MM.1S (cell line): ENCODE measurements at regions not wholly inside any gene's neighbourhood (a gene's known extent, or its start where the extent isn't known, plus 50 kb on each side); places are given as distances from the start of the nearest gene placed in this dataset.
"Not testable (repeated sequence)": the region's sequence is repeated elsewhere in the genome, so short reads cannot be mapped to it uniquely, and the experiment has no call there.

Experiments
- EZH2 ChIP-seq: fragments of 300-600 bp; sonication (generic); optimal IDR thresholded peaks from 2 replicates; pipeline ENCODE3; 2017; ENCODE audit warnings: low read depth, mild to moderate bottlenecking, antibody characterized with exemption, low read length, mixed read lengths
- EZH2phosphoT487 ChIP-seq: fragments of 300-600 bp; sonication (generic); IDR thresholded peaks from 2 replicates; pipeline ENCODE4 v1.6.1; 2018; ENCODE audit warnings: antibody characterized with exemption, low read length
- TF ChIP-seq, protein P1 (sequence below): fragments of 300-600 bp; sonication (generic); IDR thresholded peaks from 2 replicates; pipeline ENCODE4 v1.5.1; 2016; ENCODE audit warnings: antibody characterized with exemption, low read length, mixed read lengths

DNA sequence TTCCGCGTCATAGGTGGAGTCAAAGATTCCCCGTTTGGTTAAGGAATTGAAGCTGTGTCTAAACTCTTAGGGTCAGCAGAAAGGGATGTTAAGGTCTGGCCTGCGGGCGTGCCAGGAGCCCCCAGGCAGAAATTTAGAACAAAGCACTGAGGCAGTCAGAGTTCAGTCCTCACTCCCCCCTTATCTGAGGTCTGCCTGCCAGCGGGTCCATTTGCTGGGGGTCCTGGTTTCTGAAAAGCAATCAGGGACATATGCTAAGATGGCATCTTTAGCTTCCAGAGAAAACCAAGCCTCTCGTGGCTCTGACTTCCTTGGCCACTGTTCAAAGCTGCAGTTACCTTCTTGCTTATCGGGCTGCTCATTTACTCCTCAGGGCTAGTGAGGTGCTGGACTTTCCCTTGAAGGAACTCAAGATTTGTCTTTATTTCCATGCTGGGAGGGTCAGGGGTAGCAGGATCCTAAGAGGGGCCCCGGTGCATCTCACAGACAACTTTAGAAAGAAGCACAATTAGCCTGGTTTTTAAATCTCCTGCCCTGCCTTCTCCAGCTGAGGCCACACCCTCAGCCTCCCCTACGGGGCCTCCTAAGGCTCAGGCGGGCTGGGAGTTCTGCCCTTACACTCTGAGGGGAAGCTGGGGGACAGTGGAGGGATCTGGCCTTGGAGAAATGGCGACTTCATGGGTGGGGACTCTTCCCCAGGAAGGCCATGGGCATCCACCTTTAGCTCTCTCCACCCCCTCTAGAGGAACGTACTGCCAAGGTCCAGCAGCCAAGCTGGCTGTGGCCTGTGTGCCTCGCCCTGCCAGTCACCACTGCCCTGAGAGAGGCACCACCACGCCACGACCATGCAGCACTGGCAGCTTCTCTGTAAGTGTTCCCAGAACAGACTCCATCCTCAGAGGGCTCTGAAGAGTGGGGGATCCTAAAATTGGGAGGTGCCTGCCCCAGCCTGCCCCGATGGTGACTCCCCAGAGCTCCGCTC, 121.1 kb upstream of the MTLN start:
- TF ChIP-seq, protein P1, sequence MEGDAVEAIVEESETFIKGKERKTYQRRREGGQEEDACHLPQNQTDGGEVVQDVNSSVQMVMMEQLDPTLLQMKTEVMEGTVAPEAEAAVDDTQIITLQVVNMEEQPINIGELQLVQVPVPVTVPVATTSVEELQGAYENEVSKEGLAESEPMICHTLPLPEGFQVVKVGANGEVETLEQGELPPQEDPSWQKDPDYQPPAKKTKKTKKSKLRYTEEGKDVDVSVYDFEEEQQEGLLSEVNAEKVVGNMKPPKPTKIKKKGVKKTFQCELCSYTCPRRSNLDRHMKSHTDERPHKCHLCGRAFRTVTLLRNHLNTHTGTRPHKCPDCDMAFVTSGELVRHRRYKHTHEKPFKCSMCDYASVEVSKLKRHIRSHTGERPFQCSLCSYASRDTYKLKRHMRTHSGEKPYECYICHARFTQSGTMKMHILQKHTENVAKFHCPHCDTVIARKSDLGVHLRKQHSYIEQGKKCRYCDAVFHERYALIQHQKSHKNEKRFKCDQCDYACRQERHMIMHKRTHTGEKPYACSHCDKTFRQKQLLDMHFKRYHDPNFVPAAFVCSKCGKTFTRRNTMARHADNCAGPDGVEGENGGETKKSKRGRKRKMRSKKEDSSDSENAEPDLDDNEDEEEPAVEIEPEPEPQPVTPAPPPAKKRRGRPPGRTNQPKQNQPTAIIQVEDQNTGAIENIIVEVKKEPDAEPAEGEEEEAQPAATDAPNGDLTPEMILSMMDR: not testable (repeated sequence)
- TF ChIP-seq EZH2, EZH2phosphoT487: not testable (repeated sequence)
